ENCODE measurements at regions not wholly inside any gene's neighbourhood (a gene's known extent, or its start where the extent isn't known, plus 50 kb on each side); places are given as distances from the start of the nearest gene placed in this dataset.

- TF ChIP-seq MXI1 (conservative IDR thresholded peaks at IDR 0.05; ENCODE audit: poor library complexity, severe bottlenecking) (no peak), POLR2AphosphoS5 (IDR thresholded peaks at IDR 0.05) (no peak)
These were observed 115.7 kb upstream of the PPP2R3A start for GRCh38 chr3:135849827-135850226.

Data from neural cell (in vitro differentiated cells).